ENCODE measurements at regions not wholly inside any gene's neighbourhood (a gene's known extent, or its start where the extent isn't known, plus 50 kb on each side); places are given as distances from the start of the nearest gene placed in this dataset.

GRCh38 chr6:16966791-16967469 lies 134.9 kb upstream of the STMND1 start:
- no peak for DNase-seq (ENCODE audit: low read depth, low spot score)
- Histone ChIP-seq H3K27me3 (ENCODE audit: control insufficient read depth, insufficient read depth, low read length) (no peaks in the 10 kb centered on the region), H3K4me3 (ENCODE audit: low read length) (no peak overlapping the region), H3K4me1 (ENCODE audit: control insufficient read depth, insufficient read depth, low read length) (no peaks in the 10 kb centered on the region), H3K27ac (ENCODE audit: low read length) (no peak overlapping the region), H3K9me3 (ENCODE audit: control insufficient read depth, insufficient read depth, low read length) (no peaks in the 10 kb centered on the region), H3K36me3 (ENCODE audit: control insufficient read depth, insufficient read depth, low read length) (no peaks in the 10 kb centered on the region)
- no CpG with 5 or more reads among the region's 5 CpGs for WGBS (ENCODE audit: insufficient coverage, insufficient read length)

- DNase-seq (ENCODE audit: low read depth, low spot score) = no peak
- Histone ChIP-seq H3K27me3 (ENCODE audit: control insufficient read depth, insufficient read depth, low read length) (no peaks in the 10 kb centered on the region), H3K27ac (ENCODE audit: low read length) (no peak overlapping the region), H3K9me3 (ENCODE audit: control insufficient read depth, insufficient read depth, low read length) (no peaks in the 10 kb centered on the region), H3K4me3 (ENCODE audit: low read length) (no peak overlapping the region), H3K4me1 (ENCODE audit: control insufficient read depth, insufficient read depth, low read length) (no peaks in the 10 kb centered on the region), H3K36me3 (ENCODE audit: control insufficient read depth, insufficient read depth, low read length) (no peaks in the 10 kb centered on the region)
- WGBS (ENCODE audit: insufficient coverage, insufficient read length) = no CpG with 5 or more reads among the region's 8 CpGs
Measured at GRCh38 chr6:16965689-16966088, 136.2 kb upstream of the STMND1 start.

GRCh38 chr6:16964553-16965499 lies 137.0 kb upstream of the STMND1 start:
- H3K27me3 ChIP-seq (ENCODE audit: control insufficient read depth, insufficient read depth, low read length) = no peaks in the 10 kb centered on the region
- no CpG with 5 or more reads among the region's 21 CpGs for WGBS (ENCODE audit: insufficient coverage, insufficient read length)
- DNase-seq (ENCODE audit: low read depth, low spot score) = peak; percentile 70
- H3K4me1 ChIP-seq (ENCODE audit: control insufficient read depth, insufficient read depth, low read length) = no peaks in the 10 kb centered on the region
- H3K27ac ChIP-seq (ENCODE audit: low read length) = no peak overlapping the region
- no peaks in the 10 kb centered on the region for H3K36me3 ChIP-seq (ENCODE audit: control insufficient read depth, insufficient read depth, low read length)
- H3K9me3 ChIP-seq (ENCODE audit: control insufficient read depth, insufficient read depth, low read length) = no peaks in the 10 kb centered on the region
- no peak overlapping the region for H3K4me3 ChIP-seq (ENCODE audit: low read length)

GRCh38 chr6:16961577-16961976 lies 140.3 kb upstream of the STMND1 start:
- Histone ChIP-seq H3K36me3 (ENCODE audit: control insufficient read depth, insufficient read depth, low read length) (no peaks in the 10 kb centered on the region), H3K9me3 (ENCODE audit: control insufficient read depth, insufficient read depth, low read length) (no peaks in the 10 kb centered on the region), H3K4me1 (ENCODE audit: control insufficient read depth, insufficient read depth, low read length) (no peaks in the 10 kb centered on the region), H3K4me3 (ENCODE audit: low read length) (no peak overlapping the region), H3K27me3 (ENCODE audit: control insufficient read depth, insufficient read depth, low read length) (no peaks in the 10 kb centered on the region), H3K27ac (ENCODE audit: low read length) (no peak overlapping the region)
- WGBS (ENCODE audit: insufficient coverage, insufficient read length) = no CpG with 5 or more reads among the region's 1 CpG
- no peak for DNase-seq (ENCODE audit: low read depth, low spot score)

GRCh38 chr6:16959789-16960188 lies 142.1 kb upstream of the STMND1 start:
- no peaks in the 10 kb centered on the region for H3K27me3 ChIP-seq (ENCODE audit: control insufficient read depth, insufficient read depth, low read length)
- no peaks in the 10 kb centered on the region for H3K4me1 ChIP-seq (ENCODE audit: control insufficient read depth, insufficient read depth, low read length)
- no peaks in the 10 kb centered on the region for H3K36me3 ChIP-seq (ENCODE audit: control insufficient read depth, insufficient read depth, low read length)
- no peak for DNase-seq (ENCODE audit: low read depth, low spot score)
- no CpG with 5 or more reads among the region's 1 CpG for WGBS (ENCODE audit: insufficient coverage, insufficient read length)
- H3K9me3 ChIP-seq (ENCODE audit: control insufficient read depth, insufficient read depth, low read length) = no peaks in the 10 kb centered on the region
- no peak overlapping the region for H3K4me3 ChIP-seq (ENCODE audit: low read length)
- no peak overlapping the region for H3K27ac ChIP-seq (ENCODE audit: low read length)

GRCh38 chr6:16956361-16956760 lies 145.5 kb upstream of the STMND1 start:
- no CpG with 5 or more reads among the region's 2 CpGs for WGBS (ENCODE audit: insufficient coverage, insufficient read length)

GRCh38 chr6:16955899-16956298 lies 146.0 kb upstream of the STMND1 start:
- Histone ChIP-seq H3K4me1 (ENCODE audit: control insufficient read depth, insufficient read depth, low read length) (no peaks in the 10 kb centered on the region), H3K4me3 (ENCODE audit: low read length) (no peak overlapping the region), H3K27me3 (ENCODE audit: control insufficient read depth, insufficient read depth, low read length) (no peaks in the 10 kb centered on the region), H3K36me3 (ENCODE audit: control insufficient read depth, insufficient read depth, low read length) (no peaks in the 10 kb centered on the region), H3K27ac (ENCODE audit: low read length) (no peak overlapping the region), H3K9me3 (ENCODE audit: control insufficient read depth, insufficient read depth, low read length) (no peaks in the 10 kb centered on the region)
- WGBS (ENCODE audit: insufficient coverage, insufficient read length) = no CpG with 5 or more reads among the region's 5 CpGs
- no peak for DNase-seq (ENCODE audit: low read depth, low spot score)

More at GRCh38 chr6:16956361-16956760, 145.5 kb upstream of the STMND1 start:
- H3K27ac ChIP-seq (ENCODE audit: low read length) = no peak overlapping the region
- no peak for DNase-seq (ENCODE audit: low read depth, low spot score)
- no peaks in the 10 kb centered on the region for H3K9me3 ChIP-seq (ENCODE audit: control insufficient read depth, insufficient read depth, low read length)
- H3K36me3 ChIP-seq (ENCODE audit: control insufficient read depth, insufficient read depth, low read length) = no peaks in the 10 kb centered on the region
- H3K27me3 ChIP-seq (ENCODE audit: control insufficient read depth, insufficient read depth, low read length) = no peaks in the 10 kb centered on the region
- H3K4me1 ChIP-seq (ENCODE audit: control insufficient read depth, insufficient read depth, low read length) = no peaks in the 10 kb centered on the region
- no peak overlapping the region for H3K4me3 ChIP-seq (ENCODE audit: low read length)

GRCh38 chr6:16953905-16954304 lies 147.9 kb upstream of the STMND1 start:
- no peak overlapping the region for H3K4me3 ChIP-seq (ENCODE audit: low read length)
- no peak for DNase-seq (ENCODE audit: low read depth, low spot score)
- no peaks in the 10 kb centered on the region for H3K27me3 ChIP-seq (ENCODE audit: control insufficient read depth, insufficient read depth, low read length)
- no peaks in the 10 kb centered on the region for H3K9me3 ChIP-seq (ENCODE audit: control insufficient read depth, insufficient read depth, low read length)
- no peaks in the 10 kb centered on the region for H3K36me3 ChIP-seq (ENCODE audit: control insufficient read depth, insufficient read depth, low read length)
- H3K27ac ChIP-seq (ENCODE audit: low read length) = no peak overlapping the region
- no peaks in the 10 kb centered on the region for H3K4me1 ChIP-seq (ENCODE audit: control insufficient read depth, insufficient read depth, low read length)
- WGBS (ENCODE audit: insufficient coverage, insufficient read length) = no CpG with 5 or more reads among the region's 2 CpGs

GRCh38 chr6:16953446-16953845 lies 148.4 kb upstream of the STMND1 start:
- H3K27me3 ChIP-seq (ENCODE audit: control insufficient read depth, insufficient read depth, low read length) = no peaks in the 10 kb centered on the region
- no peaks in the 10 kb centered on the region for H3K36me3 ChIP-seq (ENCODE audit: control insufficient read depth, insufficient read depth, low read length)
- H3K4me3 ChIP-seq (ENCODE audit: low read length) = no peak overlapping the region
- no peaks in the 10 kb centered on the region for H3K4me1 ChIP-seq (ENCODE audit: control insufficient read depth, insufficient read depth, low read length)
- WGBS (ENCODE audit: insufficient coverage, insufficient read length) = no CpG with 5 or more reads among the region's 1 CpG
- no peaks in the 10 kb centered on the region for H3K9me3 ChIP-seq (ENCODE audit: control insufficient read depth, insufficient read depth, low read length)
- no peak for DNase-seq (ENCODE audit: low read depth, low spot score)
- no peak overlapping the region for H3K27ac ChIP-seq (ENCODE audit: low read length)

- no peaks in the 10 kb centered on the region; the same call in 1 of the 2 replicates for H3K4me1 ChIP-seq (ENCODE audit: control insufficient read depth, insufficient read depth, low read length)
- no peak overlapping the region for H3K27ac ChIP-seq (ENCODE audit: low read length)
- no peaks in the 10 kb centered on the region for H3K27me3 ChIP-seq (ENCODE audit: control insufficient read depth, insufficient read depth, low read length)
- no peak for DNase-seq (ENCODE audit: low read depth, low spot score)
- no peaks in the 10 kb centered on the region for H3K9me3 ChIP-seq (ENCODE audit: control insufficient read depth, insufficient read depth, low read length)
- H3K36me3 ChIP-seq (ENCODE audit: control insufficient read depth, insufficient read depth, low read length) = no peaks in the 10 kb centered on the region
- WGBS (ENCODE audit: insufficient coverage, insufficient read length) = no CpG with 5 or more reads among the region's 1 CpG
- no peak overlapping the region for H3K4me3 ChIP-seq (ENCODE audit: low read length)
Measured at GRCh38 chr6:16950825-16951495, 150.9 kb upstream of the STMND1 start.
